GM19395 (cell line): ENCODE measurements at regions not wholly inside any gene's neighbourhood (a gene's known extent, or its start where the extent isn't known, plus 50 kb on each side); places are given as distances from the start of the nearest gene placed in this dataset.

Experiments
- ATAC-seq: cut with Tn5 transposase; IDR thresholded peaks from one replicate; pipeline ENCODE4 v1.9.1; 2021; ENCODE audit warnings: mild to moderate bottlenecking, moderate library complexity; ENCODE audit not compliant: unreplicated experiment

DNA sequence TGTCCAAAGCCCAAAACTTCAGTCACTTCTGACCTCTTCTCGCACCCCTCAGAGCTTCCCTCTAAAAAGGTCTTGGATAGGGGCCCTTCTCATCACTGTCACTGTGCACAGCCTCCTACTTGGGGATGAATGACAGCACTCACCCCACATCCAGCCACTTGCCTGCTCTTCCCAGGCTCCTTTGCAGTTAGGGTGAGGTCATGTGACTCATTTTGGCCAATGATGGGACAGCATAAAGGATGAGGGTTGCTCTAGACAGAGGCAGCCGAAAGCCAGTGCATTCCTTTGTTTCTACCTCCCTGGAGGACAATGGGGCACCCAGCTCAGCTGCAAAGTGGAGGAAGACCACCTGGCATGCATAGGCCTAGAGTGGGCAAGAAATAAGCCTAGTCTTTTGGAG is 1413.3 kb downstream of the TBC1D22A start:
- no peak for ATAC-seq

DNA sequence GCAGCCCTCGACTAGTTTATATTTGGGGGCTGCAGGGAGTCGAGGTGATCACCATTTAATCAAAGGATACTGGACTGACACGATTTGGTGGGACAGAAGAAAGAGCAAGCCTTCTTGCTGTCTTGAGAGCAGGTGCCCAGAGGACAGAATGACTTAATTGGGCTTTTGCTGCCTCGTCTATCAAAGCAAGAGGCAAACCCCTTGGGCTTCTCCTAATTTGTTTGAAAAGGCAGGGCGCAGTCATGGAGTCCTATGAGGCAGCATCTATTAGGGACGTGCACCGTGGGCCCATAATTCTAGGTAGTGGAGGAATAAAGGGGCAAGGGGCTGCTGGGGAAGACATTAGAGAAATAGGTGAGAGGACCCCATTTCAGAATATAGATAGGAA is 1411.3 kb downstream of the TBC1D22A start:
- ATAC-seq: no peak

DNA sequence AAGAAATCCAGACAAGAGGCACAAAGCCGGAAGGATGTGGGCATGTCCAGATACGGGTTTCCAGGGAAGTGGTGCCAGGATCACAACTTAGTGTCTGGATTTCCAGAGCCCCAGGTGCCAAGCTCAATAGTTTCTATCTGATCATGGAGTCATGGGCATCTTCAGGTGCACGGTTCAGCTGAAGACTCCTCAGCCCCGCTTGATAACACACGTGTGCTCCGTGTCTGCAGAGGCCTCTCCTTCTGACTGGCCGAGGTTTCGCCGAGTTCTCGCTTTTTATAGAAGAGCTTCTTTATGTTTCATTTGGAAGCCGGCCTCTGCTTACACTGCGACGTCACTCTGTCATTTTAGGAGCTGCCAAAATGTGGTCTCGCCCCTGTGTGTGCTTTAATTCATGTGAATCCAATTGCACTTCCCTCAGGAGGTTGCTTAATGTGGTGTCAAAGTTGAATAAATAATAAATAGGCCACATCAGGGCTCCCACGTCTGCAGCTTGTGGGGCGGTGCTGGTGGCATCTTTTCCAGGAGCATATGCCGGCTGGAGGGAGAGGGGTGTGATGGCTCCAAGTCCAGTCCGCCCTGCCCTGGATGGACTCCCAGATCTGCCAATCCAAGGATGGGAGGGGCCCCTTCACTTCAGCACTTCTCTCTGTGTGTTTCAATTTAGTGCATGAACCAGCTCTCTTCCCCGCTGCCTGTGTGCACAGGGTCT is 1410.8 kb downstream of the TBC1D22A start:
- no peak for ATAC-seq

DNA sequence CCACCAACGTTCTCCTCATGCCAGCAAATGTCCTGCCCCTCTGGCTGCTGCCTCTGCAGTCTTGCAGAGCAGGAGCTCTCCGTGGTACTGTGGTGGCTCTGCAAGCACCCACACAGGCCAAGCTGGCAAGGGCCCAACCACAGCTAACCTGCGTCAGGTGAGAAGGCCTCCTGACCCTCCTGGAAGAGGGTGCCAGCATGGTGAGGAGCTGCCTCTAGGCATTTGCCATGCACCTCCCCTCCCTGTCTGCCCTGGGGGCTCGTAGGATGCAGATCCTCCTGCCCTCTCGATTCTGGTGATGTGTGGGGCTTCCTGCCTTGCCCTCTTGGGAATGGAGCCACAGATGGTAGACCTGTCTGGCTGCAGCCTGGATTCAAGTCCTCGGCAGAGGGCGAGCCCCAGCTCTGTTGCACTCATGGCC is 1408.8 kb downstream of the TBC1D22A start:
- ATAC-seq: no peak

DNA sequence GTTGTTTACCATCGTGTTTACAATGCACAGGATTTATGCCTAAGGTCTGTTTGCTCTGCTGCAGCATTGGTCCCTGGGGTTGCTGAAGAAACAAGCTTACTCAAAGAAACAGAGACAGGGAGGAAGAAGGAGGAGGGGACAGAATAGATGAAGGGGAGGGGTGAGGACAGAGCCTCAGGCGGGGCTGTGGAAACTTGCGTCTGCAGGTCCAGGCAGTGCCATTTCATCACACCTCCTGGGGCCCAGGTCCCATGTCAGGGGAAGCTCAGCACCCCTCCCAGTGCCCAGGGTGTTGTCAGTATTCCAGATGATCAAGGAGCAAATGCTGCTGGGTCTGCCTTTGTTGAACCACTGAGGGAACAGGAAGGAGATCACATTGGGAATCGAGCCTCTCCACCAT is 1406.8 kb downstream of the TBC1D22A start:
- no peak for ATAC-seq

DNA sequence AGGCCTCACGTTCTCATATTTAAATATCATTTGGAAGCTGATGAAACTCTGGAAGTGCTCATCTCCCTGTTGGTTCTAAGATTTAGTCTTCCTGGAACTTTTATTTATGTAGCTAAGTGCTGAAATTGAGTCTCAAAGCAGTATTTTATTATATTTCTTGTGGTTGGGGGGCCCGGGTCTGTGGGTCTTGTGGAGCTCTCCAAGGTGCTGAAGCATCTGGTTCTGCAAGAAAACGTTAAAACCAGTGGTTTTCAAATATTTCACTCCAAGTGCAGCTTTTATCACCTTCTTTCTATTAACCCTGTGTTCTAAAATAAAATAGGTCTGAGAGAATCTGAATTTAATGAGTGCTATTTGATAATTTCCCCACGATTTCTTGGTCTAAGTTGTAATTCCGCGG is 1404.8 kb downstream of the TBC1D22A start:
- ATAC-seq: no peak

DNA sequence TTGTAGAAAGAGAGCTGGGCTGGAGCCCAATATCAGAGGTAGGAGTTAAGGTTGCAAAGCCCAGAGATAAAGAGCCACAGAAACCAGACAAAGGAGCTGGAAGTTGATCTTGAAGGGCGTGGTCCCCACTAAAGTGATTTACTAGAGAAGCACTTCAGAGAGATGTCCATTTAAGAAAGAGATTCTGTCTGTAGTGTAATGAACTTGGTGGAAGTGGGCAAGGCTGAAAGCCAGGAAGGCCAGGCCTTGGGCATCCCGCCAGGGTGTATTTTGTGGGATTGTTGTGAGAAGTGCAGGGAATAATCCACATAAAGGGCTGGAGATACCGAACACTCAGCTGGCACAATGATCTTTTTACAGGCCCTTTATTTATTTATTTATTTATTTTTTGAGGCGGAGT is 1398.8 kb downstream of the TBC1D22A start:
- no peak for ATAC-seq

DNA sequence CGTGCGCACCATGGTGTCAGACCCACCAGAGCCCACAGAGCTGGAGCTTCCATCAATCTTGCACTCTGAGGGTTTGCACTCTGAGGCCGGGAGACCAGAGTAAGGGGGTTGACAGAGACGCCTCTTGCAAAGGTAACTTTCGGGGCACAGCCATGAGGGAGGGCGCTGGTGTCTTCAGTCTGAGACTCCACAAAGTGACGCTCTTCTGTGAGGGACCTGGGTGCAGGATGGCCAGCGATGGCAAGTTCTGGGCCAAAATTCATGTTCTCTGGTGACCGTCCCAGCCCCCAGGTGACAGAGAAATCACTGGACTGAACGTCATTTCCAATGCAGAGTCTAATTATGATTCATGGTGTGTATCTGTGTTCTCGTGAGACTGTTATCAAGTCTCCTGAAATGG is 1395.2 kb downstream of the TBC1D22A start:
- no peak for ATAC-seq

DNA sequence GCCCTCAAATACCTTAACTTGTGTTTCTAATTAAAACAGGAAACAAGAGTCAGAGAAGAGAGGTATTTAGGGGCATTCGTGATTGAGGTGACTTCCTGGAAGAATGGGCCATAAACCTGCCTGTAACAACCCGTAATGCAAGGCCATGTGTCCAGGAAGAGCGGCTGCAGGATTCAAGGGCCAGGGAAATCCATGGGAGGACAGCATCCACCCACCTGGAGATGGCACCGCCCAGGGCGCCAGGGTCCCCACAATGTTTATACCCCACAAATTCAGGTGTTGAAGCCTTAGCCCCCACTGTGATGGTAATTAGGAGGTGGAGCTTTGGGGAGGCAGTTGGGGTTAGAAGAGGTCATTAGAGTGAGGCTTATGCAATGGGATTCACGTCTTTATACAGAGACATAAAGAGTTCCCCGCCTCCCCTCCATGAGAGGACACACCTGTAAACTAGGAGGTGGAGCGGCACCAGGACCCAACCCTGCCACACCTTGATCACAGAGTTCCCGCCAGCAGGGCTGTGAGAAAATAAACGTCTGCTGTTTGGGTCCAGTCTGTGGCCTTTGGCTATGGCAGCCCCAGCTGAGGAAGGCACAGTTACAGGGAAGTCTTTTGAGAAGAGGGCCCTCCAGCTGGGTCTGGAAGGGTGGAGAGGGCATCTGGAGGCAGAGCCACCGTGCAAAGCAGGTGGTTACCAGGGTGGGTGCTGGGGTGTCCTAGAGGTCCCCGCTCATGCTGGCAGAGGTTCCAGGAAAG is 1394.3 kb downstream of the TBC1D22A start:
- no peak for ATAC-seq

DNA sequence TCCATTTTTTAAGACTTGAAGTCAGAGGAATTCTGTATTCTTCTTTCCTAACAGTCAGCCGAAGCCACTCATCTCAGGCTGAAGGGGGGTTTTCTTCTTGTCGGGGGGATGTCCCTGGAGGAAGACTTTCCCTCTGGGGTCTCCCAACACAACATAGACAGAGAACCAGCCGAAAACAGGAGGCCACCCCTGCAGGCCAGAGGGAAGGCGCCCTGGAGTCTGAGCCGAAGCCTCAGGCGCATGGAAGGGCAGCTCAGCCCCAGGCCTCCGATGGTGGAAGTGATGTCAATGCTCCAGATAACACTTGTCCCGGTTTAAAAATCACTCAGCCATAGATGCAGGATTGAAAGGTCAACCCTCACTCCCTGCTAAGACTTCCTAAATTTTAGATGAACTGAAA is 1393.0 kb downstream of the TBC1D22A start:
- ATAC-seq: no peak

DNA sequence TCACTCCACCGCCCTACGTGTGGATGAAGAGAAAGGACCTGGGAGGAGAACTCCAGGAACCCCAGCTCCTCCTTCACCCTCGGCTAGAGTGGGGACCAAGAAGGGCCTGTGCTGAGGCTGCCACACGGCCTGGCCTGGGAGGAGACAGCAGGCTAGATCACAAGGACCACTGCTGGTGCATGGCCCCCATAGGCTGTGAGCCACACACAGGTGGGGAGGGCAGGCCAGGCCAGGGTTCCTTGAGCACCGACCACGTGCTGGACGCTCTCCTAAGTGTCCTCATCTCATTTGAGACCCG is 1392.4 kb downstream of the TBC1D22A start:
- no peak for ATAC-seq

DNA sequence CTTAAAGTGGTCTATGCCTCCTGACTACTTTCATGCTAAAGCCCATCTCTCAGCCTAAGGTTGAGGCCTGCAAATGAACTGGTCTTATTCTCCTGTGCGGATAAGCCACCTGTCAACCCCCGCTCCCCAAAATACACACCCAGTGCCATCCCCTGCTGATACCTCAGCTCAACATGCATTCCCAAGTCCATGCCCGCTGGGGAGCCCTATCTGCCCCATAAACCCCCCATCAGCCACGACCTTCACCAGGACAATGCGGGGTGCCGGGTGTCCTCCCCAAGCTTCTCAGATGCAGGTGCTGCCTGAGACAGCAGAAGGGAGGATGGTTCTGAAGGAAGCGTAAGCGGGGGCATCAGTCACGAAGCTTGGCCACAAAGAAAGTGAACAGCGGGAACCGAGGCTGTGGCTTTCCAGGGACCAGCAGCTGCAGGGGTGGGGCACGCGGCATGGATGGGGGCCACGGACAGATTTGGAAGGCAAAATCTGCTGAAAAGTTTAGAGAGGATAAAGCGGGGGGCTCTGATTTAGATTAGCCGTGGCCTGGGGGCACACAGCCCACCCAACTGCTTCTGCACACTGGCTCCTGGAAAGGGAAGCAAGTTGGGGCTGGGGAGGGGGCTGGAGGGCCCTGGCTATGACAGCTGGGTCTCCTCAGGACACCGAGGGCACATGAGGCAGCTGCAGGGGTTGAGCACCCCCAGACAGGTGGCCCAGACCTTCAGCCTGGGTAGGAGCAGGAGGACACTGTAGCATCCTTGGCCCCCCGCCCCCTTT is 1391.9 kb downstream of the TBC1D22A start:
- ATAC-seq: no peak

DNA sequence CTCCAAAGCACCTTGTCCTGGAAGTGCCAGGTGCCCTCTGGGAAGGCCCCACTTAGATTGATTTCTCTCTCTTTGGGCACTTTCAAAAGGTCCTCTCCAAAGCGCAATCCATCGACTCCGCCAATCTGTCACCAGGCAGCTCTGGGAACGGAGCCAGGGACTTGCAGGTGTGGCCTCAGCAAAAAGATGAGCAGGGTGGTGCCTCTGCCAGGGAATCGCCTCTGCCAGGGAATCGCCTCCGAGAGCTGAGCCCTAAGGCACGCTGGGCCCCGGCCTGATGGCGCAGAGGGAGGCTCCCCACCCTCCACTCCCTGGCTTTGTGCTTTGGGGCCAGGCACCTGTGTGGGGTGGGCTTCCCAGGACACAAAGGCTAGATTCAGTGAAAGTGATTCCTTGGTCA is 1391.3 kb downstream of the TBC1D22A start:
- ATAC-seq: no peak

DNA sequence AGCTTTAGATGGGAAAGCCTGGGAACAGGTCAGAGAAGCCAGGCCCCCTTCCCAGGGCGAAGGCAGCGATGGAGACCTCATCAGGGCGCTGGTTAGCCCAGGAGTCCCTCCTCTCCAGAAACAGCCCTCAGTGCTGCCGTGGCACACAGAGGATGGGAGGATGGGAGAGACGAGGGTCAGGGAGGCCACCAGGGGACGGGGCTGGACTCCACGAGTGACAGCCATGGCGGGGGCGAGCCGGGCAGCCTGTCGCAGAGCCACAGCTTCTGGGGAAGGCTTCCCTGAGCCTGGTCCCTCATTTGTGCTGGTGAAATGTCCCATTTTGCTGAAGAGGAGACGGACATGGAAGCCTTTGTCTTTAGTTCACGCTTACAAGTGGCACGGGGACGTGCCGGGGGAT is 1390.5 kb downstream of the TBC1D22A start:
- no peak for ATAC-seq

DNA sequence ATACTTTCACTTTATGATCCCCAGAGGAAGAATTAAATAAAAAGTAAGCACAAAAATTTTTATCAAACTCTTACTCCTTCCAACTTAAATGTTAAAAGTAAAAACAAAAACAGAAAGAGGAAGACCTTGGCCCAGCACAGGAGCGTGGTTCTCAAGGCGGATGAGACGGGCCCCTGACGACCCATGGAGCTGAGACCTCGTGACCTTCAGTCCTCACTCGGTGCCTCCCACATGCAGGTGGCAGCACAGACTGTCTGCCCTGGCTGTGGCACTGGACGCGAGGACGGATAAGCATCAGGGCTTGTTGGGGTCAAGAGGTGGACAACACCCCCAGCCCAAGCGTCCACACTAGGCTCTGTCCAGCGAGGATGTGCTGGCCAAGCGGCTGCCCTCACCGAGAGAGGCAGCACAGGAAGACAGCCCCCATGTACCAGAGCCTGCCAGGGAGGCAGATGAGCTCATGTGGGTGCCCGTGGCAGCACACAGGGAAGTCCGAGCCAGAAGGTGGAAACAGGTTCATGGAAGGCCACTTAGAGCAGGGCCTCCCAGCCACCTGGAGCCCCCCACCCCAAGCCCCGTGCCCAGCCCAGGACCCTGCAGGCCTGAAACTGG is 1389.8 kb downstream of the TBC1D22A start:
- ATAC-seq: no peak

DNA sequence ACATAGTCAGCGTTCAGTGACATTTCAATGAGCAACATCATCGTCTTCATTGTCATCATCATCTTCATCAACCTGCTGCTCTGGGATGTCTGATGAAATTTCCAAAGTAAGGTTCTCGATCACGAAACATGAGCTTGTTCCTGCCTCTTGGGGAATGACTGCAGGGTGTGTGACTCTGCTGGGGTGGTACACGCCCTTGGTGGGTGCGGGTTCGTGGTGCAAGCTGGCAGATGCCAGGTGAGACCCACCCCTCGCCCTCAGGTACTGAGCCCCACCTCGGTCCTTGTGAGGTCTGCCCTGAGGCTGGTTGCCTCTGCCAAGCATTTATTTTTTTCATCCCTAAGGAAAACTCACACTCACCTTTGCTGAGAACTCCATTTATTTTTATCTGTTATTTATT is 1389.2 kb downstream of the TBC1D22A start:
- ATAC-seq: no peak

DNA sequence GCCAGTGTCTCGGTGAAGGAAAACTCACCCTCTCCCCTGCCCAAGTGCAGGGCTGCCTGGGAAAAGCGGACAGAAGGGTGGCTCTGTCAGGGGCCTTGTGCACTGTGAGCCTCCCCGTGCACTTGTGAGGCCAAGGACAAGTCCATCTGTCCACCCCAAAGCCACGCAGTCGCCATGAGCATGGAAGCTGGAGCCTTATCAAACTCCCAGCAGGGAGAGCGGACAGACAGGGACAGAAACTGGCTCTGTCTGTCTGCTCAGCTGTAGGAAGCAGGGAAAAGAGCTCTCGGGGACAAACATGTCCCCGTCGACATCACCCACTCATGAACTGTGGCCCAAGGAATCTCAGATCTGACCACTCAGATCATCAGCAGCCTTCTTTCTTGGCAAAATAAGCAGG is 1385.4 kb downstream of the TBC1D22A start:
- ATAC-seq: no peak

DNA sequence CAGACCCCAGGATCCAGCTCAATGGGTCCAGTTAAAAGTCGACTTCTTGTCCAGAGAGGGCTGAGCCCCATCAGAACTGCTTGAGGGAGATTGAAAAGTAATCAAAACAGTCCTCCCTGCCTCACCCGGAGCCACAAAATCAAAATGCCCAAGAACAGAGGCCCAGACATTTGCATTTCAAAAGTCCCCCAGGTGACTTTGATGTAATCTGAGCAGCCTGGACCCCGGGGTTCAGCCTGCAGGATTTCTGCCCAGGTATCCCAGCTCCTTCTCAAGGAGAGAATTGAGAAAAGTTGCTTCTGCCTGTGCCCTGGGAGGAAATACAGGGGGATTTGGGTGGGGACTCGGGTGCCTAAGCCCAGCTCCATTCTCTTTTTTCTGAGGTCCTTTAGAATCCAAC is 1385.0 kb downstream of the TBC1D22A start:
- ATAC-seq: no peak

DNA sequence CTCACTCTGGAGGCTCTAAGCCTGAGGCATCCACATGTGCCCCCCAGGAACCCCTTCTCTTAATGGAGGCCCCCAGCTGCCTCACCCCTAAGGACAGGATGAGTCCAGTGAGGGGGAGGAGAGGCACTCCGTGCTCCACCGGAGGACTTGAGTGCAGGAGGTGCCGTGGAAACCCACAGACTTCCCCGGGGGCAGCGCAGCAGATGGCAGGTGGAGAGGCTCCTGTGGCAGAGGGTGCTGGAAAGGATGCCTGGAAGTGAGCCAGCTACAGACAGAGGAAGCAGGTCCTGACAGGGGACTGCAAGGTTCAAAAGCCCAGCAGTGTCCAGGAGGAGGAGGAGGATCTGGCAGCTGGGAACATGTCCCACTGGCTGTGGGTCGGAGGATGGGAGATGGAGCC is 1384.0 kb downstream of the TBC1D22A start:
- no peak for ATAC-seq

DNA sequence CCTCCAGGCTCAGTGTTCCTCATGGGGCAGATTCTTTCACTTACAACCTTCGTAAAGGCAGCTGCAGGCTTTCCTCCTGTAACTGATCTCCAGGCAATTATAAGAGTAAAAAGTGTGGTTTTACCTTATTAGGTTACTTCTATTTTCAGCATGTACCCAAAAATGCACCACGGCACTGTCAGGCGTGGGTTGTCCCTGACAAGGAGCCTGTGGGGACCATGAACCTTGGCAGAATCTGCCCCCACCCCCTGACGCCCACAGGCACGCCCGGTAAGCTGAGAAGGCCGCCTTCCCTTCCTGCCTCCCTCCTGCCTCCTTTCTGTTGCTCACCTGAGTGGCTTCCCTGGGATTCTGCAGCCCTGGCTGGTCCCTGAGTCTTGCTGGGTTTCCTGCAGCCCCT is 1383.3 kb downstream of the TBC1D22A start:
- ATAC-seq: no peak

DNA sequence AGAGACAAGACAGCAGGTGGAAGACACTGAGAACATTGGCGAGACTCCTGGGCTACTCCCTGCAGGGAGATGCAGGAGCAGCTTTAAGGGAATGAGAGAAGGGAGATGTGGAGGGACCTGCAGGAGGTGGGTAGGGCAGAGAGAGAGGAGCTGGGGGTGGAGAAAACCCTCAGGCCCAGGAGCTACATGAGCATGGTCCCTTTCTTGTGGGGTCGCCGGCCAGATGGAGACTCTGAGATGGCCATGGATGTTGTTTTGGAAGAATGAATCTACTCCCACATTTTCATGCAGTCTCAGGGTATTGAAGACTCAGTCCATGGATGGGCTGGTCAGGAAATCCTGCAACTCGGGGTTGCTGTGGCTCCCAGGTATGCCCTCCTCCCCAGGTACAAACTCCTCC is 1381.9 kb downstream of the TBC1D22A start:
- no peak for ATAC-seq

DNA sequence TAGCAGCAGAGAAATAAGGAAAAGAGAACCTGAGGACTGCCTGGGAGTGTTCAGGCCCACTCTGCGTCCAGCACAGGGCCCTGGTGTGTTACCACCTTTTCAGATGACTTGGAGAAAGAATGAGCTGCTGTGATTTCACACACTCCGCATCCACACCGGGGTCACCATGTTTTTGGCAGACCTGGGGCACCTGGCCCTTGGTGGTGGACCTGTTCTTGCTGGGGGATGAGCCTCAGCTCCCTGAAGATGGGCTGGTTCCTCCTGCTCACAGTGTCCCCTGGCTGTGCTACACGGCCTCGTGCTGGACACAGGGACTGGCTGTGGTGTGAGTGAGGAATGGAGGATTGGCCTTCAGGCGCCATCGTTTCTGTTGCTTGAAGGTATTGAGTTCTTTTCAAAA is 1381.4 kb downstream of the TBC1D22A start:
- ATAC-seq: no peak
